ENCODE measurements at regions not wholly inside any gene's neighbourhood (a gene's known extent, or its start where the extent isn't known, plus 50 kb on each side); places are given as distances from the start of the nearest gene placed in this dataset.
"Not testable (repeated sequence)": the region's sequence is repeated elsewhere in the genome, so short reads cannot be mapped to it uniquely, and the experiment has no call there.

GRCh38 chr4:79150820-79151416 is 174.9 kb downstream of the NAA11 start:
- Mint-ChIP-seq H3K27ac (no peak overlapping the region), H3K4me3 (no peak overlapping the region), H3K27me3 (no peaks in the 10 kb centered on the region), H3K4me1 (ENCODE audit: low read depth in 2 of 2) (no peaks in the 10 kb centered on the region), H3K9me3 (peaks cover 0 to 2% of the 10 kb centered on the region in 2 donors), H3K36me3 (ENCODE audit: insufficient read depth) (no peaks in the 10 kb centered on the region)
- ATAC-seq (replicated peaks) (no peak), DNase-seq (no peak)

DNA sequence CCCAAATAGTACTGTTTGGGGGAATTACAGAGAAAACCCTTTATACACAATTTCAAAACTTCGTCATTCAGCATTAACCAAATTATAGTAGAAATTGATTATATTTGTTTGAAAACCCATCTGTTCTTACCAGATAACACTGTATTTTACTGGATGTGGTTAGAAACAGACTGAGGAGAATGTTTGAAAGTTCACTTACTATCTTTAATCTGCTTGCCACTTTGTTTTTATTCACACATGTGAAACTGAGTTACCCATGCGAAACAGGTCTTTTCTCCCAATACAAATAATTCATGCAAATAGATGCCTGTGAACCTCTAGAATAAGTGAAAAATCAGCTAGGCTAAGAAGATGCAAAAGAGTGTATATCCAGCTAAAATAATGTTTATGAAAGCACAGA is 177.5 kb downstream of the NAA11 start:
- DNase-seq = no peak
- H3K4me3 Mint-ChIP-seq = no peak overlapping the region
- peaks cover 0 to 2% of the 10 kb centered on the region in 2 donors for H3K9me3 Mint-ChIP-seq

DNA sequence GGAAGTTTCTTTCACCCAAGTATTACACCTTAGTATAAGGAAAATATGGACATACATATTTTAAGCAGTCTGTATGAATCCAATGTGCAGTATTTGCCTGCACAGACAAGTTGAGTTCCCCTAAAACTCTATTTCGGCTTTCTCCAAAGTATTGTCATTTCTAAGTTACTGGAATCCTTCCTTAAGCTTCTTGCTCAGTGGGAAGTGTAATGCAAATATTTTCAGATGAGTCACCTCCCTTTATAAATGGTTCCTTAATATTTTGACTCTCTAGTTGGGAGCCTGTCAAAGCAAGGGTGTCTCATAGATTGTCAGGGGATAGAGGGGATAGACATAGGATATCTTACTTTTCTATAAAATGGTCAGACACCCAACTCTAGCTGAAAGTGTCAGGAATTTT is 178.6 kb downstream of the NAA11 start:
- ATAC-seq (replicated peaks) (no peak), DNase-seq (no peak)
- Mint-ChIP-seq H3K27ac (no peak overlapping the region), H3K4me1 (ENCODE audit: low read depth in 2 of 2) (no peaks in the 10 kb centered on the region), H3K36me3 (ENCODE audit: insufficient read depth) (no peaks in the 10 kb centered on the region), H3K9me3 (peaks cover 0 to 2% of the 10 kb centered on the region in 2 donors), H3K4me3 (no peak overlapping the region), H3K27me3 (no peaks in the 10 kb centered on the region)

More for the DNA sequence above, 177.5 kb downstream of the NAA11 start:
- no peaks in the 10 kb centered on the region for H3K36me3 Mint-ChIP-seq (ENCODE audit: insufficient read depth)
- no peaks in the 10 kb centered on the region for H3K27me3 Mint-ChIP-seq
- H3K4me1 Mint-ChIP-seq (ENCODE audit: low read depth in 2 of 2) = no peaks in the 10 kb centered on the region
- no peak overlapping the region for H3K27ac Mint-ChIP-seq
- ATAC-seq (replicated peaks) = no peak

DNA sequence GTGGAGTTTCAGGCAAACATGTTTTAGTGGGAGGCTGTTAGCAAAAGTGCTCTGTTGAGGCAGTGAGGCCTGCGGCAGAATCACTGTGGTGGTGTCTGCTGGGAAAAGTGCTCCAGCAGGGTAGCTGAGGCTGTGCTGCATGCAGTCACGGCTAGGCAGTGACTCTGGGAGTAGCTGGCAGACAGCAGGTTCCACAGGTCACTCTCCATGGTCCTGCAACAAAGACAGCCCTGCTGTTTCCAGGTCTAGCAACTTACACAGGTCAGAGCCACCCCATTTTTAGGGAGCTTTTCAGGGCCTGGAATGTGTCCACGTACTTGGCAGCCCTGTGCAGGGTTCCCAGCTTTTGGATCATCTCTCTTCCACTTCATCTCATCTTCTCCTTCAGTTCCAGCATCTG is 184.3 kb downstream of the NAA11 start:
- Mint-ChIP-seq H3K4me1 (ENCODE audit: low read depth in 2 of 2) (no peaks in the 10 kb centered on the region), H3K4me3 (no peak overlapping the region), H3K36me3 (ENCODE audit: insufficient read depth) (no peaks in the 10 kb centered on the region), H3K27me3 (no peaks in the 10 kb centered on the region), H3K9me3 (peaks cover 5 to 6% of the 10 kb centered on the region in 2 donors), H3K27ac (no peak overlapping the region)
- DNase-seq (no peak), ATAC-seq (replicated peaks) (no peak)

- ATAC-seq (replicated peaks) (no peak), DNase-seq (no peak)
- H3K27ac Mint-ChIP-seq = no peak overlapping the region
- H3K36me3 Mint-ChIP-seq (ENCODE audit: insufficient read depth) = no peaks in the 10 kb centered on the region
- no peaks in the 10 kb centered on the region for H3K27me3 Mint-ChIP-seq
- H3K4me3 Mint-ChIP-seq = no peak overlapping the region
- H3K4me1 Mint-ChIP-seq (ENCODE audit: low read depth in 2 of 2) = no peaks in the 10 kb centered on the region
- H3K9me3 Mint-ChIP-seq = peaks cover 2 to 6% of the 10 kb centered on the region in 2 donors
Observed at GRCh38 chr4:79134767-79135166, 191.1 kb downstream of the NAA11 start.

DNA sequence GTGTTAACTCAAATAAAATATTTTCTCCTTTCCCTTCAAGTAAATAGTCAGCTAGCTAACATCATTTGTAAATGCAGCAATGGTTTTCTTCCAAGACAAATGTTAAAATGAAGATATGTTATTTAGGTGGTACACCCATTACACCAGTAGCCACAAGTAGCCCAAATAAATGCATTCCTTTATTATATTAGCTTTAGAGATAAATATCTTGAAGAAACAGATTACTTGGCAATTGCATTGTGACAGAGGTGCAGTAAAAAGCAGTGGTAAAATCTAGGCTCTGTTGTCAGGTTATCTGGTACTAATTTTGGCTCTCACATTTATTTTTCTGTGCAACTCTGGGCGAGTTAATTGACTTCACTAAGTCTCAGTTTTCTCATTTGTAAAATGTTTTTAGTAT is 193.0 kb downstream of the NAA11 start:
- Mint-ChIP-seq H3K27ac (no peak overlapping the region), H3K9me3 (peaks cover 6 to 14% of the 10 kb centered on the region in 2 donors), H3K4me1 (ENCODE audit: low read depth in 2 of 2) (no peaks in the 10 kb centered on the region), H3K27me3 (no peaks in the 10 kb centered on the region), H3K4me3 (no peak overlapping the region), H3K36me3 (ENCODE audit: insufficient read depth) (no peaks in the 10 kb centered on the region)
- ATAC-seq (replicated peaks) (no peak), DNase-seq (no peak)

- Mint-ChIP-seq H3K4me1 (ENCODE audit: low read depth in 2 of 2) (no peaks in the 10 kb centered on the region), H3K9me3 (peaks cover 23 to 39% of the 10 kb centered on the region in 2 donors), H3K36me3 (ENCODE audit: insufficient read depth) (no peaks in the 10 kb centered on the region), H3K27ac (no peak overlapping the region), H3K4me3 (no peak overlapping the region), H3K27me3 (no peaks in the 10 kb centered on the region)
- no peak for DNase-seq
- ATAC-seq (replicated peaks) = no peak
Observed at GRCh38 chr4:79121875-79122358, 182.7 kb upstream of the PAQR3 start.

DNA sequence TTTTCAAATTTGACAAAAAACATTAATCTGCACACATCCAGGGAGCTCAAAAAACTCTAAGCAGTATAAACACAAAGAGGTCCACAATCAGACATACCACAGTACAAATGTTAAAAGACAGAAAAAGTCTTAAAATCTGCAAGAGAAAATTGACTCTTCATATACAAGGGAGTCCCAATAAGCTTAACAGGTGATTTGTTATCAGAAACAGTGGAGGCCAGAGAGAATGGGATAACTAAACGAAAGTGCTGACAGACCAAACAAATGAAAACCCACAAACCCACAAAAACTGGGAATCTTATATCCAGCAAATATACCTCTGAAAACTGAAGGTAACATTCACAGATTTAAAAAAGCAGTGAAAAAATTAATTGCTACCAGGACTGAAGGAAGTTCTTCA is 182.0 kb upstream of the PAQR3 start:
- no peaks in the 10 kb centered on the region for H3K36me3 Mint-ChIP-seq (ENCODE audit: insufficient read depth)
- no peak overlapping the region for H3K4me3 Mint-ChIP-seq
- no peaks in the 10 kb centered on the region for H3K27me3 Mint-ChIP-seq
- H3K9me3 Mint-ChIP-seq = peaks cover 20 to 32% of the 10 kb centered on the region in 2 donors
- H3K4me1 Mint-ChIP-seq (ENCODE audit: low read depth in 2 of 2) = no peaks in the 10 kb centered on the region
- H3K27ac Mint-ChIP-seq = no peak overlapping the region
- no peak for DNase-seq
- no peak for ATAC-seq (replicated peaks)

DNA sequence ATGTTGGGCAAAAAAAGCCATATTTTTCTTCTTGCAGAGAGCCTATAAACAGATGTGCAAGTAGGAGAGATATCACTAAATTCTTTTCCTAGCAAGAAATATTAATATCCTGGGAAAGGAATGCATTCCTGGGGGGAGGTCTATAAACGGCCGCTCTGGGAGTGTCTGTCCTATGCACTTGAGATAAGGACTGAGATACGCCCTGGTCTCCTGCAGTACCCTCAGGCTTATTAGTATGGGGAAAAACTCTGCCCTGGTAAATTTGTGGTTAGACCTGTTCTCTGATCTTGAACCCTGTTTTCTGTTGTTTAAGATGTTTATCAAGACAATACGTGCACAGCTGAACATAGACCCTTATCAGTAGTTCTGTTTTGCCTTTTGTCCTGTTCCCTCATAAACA is 177.8 kb upstream of the PAQR3 start:
- ATAC-seq (replicated peaks); DNase-seq; H3K36me3 Mint-ChIP-seq (ENCODE audit: insufficient read depth); H3K27ac Mint-ChIP-seq; H3K4me1 Mint-ChIP-seq (ENCODE audit: low read depth in 2 of 2); H3K4me3 Mint-ChIP-seq; H3K27me3 Mint-ChIP-seq: not testable (repeated sequence)
- H3K9me3 Mint-ChIP-seq = peaks cover 20 to 38% of the 10 kb centered on the region in 2 donors

DNA sequence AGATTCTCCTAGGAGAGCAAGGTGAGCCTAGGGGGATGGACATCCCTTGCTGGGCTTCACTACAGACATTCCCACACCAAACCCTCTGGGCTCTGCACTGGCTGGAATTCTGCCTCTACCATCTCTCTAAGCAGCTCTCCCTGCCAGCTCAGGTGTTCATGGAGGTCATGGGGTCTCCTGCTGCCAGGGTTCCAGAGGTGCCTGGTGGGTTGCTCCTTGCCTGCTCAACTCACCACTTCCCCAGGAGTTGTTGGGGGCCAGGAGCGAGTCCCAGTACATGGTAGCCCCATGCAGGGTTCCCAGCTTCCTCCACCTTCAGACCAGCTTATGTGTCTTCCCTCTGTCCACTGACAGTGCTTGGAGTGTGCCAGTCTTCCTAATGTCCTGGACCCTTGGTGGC is 167.8 kb upstream of the PAQR3 start:
- H3K9me3 Mint-ChIP-seq = peaks cover 0 to 10% of the 10 kb centered on the region in 2 donors
- no peaks in the 10 kb centered on the region for H3K4me1 Mint-ChIP-seq (ENCODE audit: low read depth in 2 of 2)
- ATAC-seq (replicated peaks) (no peak), DNase-seq (no peak)
- no peak overlapping the region for H3K4me3 Mint-ChIP-seq
- H3K36me3 Mint-ChIP-seq (ENCODE audit: insufficient read depth) = no peaks in the 10 kb centered on the region
- no peak overlapping the region for H3K27ac Mint-ChIP-seq
- H3K27me3 Mint-ChIP-seq = no peaks in the 10 kb centered on the region

DNA sequence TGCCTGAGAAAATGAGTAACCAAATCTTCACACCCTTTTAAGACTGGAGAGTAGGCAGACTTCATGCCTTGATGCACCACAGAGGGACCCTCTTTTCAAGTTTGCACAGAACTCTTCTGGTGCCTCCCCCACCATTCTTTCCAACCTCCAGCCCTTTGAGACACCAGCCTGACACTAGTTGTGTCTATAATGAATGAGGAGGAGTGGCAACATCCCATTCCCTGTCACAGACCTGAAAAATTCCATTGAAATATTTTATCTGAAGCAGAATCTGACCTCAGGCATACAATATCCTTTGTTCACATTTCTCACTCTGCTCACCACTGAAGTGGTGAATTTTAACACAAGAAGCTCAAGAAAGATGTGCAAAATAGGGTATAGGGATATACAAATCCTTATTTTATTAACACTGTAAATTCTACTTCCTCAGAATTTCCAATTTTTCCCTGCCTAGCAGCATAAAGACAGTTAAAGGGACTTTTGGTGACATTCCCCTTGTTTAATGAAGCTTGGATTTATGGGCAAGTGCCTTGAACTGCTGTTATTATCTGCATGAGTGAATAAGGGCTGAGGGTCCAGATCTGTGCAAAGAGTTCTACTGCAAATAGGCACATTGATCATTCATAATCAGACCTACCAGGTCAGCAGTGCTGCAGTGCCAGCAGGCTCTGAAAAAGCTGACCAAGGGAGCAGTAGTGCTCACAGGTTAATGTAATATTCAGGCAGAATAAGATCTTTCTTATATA is 149.9 kb upstream of the PAQR3 start:
- no peaks in the 10 kb centered on the region for H3K36me3 Mint-ChIP-seq (ENCODE audit: insufficient read depth)
- ATAC-seq (replicated peaks) = no peak
- H3K27ac Mint-ChIP-seq = no peak overlapping the region
- no peak overlapping the region for H3K4me3 Mint-ChIP-seq
- no peaks in the 10 kb centered on the region for H3K27me3 Mint-ChIP-seq
- no peaks in the 10 kb centered on the region for H3K4me1 Mint-ChIP-seq (ENCODE audit: low read depth in 2 of 2)
- DNase-seq = no peak
- peaks cover 0 to 3% of the 10 kb centered on the region in 2 donors for H3K9me3 Mint-ChIP-seq

DNA sequence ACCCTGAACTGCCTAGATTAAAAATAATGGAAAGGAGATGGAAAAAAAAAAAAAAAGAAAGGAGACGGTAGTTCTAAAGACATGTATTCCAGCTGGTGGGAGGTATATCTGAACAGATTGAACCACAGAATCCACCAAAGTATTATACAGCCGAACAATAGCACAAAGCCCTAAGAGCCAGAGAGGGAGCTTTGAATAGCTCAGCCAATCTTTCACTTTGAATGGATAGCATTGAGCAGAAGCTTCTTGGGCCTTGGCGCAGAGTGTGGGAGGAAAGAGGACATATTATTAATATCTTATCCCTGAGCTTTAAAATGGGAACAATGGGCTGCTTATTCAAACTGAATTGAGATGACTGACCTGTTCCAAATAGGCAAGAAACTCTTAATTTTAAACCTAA is 147.8 kb upstream of the PAQR3 start:
- Mint-ChIP-seq H3K9me3 (peaks cover 0 to 3% of the 10 kb centered on the region in 2 donors), H3K27me3 (no peaks in the 10 kb centered on the region), H3K27ac (no peak overlapping the region), H3K4me3 (no peak overlapping the region), H3K4me1 (ENCODE audit: low read depth in 2 of 2) (no peaks in the 10 kb centered on the region), H3K36me3 (ENCODE audit: insufficient read depth) (no peaks in the 10 kb centered on the region)
- ATAC-seq (replicated peaks) = no peak
- no peak for DNase-seq

DNA sequence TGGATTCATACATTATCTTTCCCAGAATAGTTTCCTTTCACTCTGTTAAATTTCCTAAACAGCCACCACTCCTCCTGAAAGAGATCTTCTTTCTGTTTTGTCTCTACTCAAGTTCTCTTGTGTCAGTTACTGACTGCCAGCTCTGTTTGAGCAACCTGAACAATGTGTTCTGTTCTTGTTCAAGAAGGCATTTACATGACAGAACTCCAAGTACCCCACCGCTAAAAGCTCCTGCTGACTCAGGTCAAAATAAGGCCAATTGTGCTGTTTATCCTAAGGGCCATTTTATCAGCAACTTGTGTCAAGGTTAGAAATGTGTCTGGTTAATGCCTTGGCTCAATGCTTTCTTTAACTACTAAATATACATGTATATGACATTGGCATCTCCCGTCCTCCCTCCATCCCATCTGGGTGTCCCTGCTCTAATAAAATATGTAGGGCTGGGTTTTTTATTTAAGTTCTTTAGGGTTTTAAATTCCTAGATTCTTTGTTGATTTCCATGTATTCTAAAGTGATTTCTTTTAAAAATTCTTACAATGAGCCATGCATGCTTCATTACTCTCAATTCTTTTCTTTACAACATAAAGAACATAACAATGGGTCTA is 144.3 kb upstream of the PAQR3 start:
- Mint-ChIP-seq H3K36me3 (ENCODE audit: insufficient read depth) (no peaks in the 10 kb centered on the region), H3K4me3 (no peak overlapping the region), H3K27me3 (no peaks in the 10 kb centered on the region), H3K9me3 (no peaks in the 10 kb centered on the region), H3K4me1 (ENCODE audit: low read depth in 2 of 2) (no peaks in the 10 kb centered on the region), H3K27ac (no peak overlapping the region)
- ATAC-seq (replicated peaks) (no peak), DNase-seq (no peak)

GRCh38 chr4:79082997-79083396 is 143.8 kb upstream of the PAQR3 start:
- Mint-ChIP-seq H3K4me3 (no peak overlapping the region), H3K9me3 (no peaks in the 10 kb centered on the region), H3K27ac (no peak overlapping the region), H3K4me1 (ENCODE audit: low read depth in 2 of 2) (no peaks in the 10 kb centered on the region), H3K36me3 (ENCODE audit: insufficient read depth) (no peaks in the 10 kb centered on the region), H3K27me3 (no peaks in the 10 kb centered on the region)
- ATAC-seq (replicated peaks) (no peak), DNase-seq (no peak)
